Kidney epithelial cell (primary cell): ENCODE measurements at regions not wholly inside any gene's neighbourhood (a gene's known extent, or its start where the extent isn't known, plus 50 kb on each side); places are given as distances from the start of the nearest gene placed in this dataset.

Experiments
- DNase-seq: peaks from one replicate; pipeline ENCODE4 v3.0.0-alpha.2; 2010; ENCODE audit warnings: low read depth
- H3K27me3 ChIP-seq: 2 replicates; pipeline ENCODE4 v1.6.0; 2011; ENCODE audit warnings: low read length; ENCODE audit not compliant: control insufficient read depth, insufficient read depth
- H3K36me3 ChIP-seq: 2 replicates; pipeline ENCODE4 v1.5.1; 2011; ENCODE audit warnings: low read length; ENCODE audit not compliant: control insufficient read depth, insufficient read depth
- H3K4me3 ChIP-seq: 2 replicates; pipeline ENCODE4 v1.5.1; 2011; ENCODE audit warnings: low read depth, mild to moderate bottlenecking, control low read depth, low read length
- TF ChIP-seq, protein P1 (sequence below): IDR thresholded peaks from 2 replicates; pipeline ENCODE4 v1.5.1; 2011; ENCODE audit warnings: mild to moderate bottlenecking, moderate library complexity, low read length, control low read depth, inconsistent platforms; ENCODE audit not compliant: insufficient read depth, poor library complexity, severe bottlenecking

DNA sequence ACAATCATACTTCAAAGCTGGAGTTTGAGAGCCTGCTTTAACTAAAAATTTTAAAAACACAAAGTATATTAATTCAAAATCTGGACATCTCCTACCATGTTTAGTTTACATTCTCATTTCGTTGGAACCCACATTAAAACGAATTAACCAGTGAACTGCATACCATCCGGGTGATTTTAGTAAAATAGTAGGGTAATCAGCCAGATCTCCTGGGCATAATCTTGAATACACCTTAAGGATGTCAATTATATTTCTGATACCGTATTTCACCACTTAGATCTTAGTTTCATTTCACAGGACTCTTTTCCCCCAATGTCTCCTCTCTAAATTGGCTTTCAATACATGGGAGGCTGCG, 175.6 kb upstream of the PFKP start:
- no peak for DNase-seq
- H3K27me3 ChIP-seq, result no peaks in the 10 kb centered on the region

DNA sequence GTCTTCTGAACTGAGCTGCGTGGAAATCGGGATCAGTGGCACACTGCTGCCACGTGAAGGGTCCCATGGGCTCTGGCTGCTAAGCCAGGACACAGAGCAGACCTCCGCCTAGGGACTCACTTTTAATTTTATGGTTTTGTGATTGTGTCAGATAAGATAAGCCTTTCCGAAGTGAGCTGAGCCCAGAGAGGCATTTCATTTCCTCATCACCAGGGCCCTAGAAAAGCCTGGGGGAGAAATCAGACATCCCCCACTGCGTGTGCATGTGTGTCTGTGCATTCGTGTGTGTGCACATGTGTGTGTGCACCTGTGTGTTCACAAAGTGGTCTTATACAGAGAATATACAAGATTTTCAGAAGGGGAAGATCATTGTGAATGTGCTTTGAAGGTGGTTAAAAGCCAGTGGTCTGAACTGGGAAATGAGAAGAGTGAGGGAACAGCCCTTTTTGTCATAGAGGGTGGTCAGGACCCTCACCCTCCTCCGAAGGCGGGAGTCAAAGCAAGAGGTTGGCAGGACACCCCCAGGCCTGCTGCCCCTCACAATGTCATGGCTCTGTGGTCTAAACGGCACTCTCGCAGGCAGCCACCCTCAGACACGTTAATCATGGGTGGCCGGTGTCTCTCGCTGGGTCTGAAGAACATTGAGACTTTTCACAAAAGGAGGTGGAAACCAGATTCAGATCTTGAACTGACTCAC, 176.1 kb upstream of the PFKP start:
- no peak overlapping the region for H3K4me3 ChIP-seq
- TF ChIP-seq, protein P1, sequence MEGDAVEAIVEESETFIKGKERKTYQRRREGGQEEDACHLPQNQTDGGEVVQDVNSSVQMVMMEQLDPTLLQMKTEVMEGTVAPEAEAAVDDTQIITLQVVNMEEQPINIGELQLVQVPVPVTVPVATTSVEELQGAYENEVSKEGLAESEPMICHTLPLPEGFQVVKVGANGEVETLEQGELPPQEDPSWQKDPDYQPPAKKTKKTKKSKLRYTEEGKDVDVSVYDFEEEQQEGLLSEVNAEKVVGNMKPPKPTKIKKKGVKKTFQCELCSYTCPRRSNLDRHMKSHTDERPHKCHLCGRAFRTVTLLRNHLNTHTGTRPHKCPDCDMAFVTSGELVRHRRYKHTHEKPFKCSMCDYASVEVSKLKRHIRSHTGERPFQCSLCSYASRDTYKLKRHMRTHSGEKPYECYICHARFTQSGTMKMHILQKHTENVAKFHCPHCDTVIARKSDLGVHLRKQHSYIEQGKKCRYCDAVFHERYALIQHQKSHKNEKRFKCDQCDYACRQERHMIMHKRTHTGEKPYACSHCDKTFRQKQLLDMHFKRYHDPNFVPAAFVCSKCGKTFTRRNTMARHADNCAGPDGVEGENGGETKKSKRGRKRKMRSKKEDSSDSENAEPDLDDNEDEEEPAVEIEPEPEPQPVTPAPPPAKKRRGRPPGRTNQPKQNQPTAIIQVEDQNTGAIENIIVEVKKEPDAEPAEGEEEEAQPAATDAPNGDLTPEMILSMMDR, result no peak
- H3K36me3 ChIP-seq, result no peaks in the 10 kb centered on the region
- DNase-seq, result no peak
- H3K27me3 ChIP-seq, result no peaks in the 10 kb centered on the region

More for the DNA sequence above, 175.6 kb upstream of the PFKP start:
- no peak overlapping the region for H3K4me3 ChIP-seq
- H3K36me3 ChIP-seq, result no peaks in the 10 kb centered on the region
- TF ChIP-seq, protein P1, result no peak

DNA sequence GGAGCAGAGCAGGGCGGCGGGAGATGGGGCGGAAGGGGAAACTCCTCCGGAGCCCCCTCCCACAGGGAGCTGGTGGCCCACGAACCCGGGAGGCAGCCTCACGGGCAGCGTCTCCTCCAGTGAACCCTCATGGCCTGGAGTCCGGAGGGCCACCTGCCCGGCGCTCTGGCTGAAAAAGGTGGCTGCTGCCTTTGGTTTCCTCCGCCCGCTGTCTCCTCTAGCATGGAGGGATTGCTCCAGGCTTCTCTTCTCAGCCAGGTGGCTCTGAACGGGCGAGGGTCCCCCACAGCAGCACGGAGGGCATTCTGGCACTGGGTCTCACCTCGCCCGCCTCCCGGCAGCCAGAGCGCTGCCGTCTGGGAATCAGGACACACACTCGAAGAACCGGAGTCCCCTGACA, 177.3 kb upstream of the PFKP start:
- no peak for DNase-seq
- Histone ChIP-seq H3K4me3 (no peak overlapping the region), H3K27me3 (no peaks in the 10 kb centered on the region), H3K36me3 (no peaks in the 10 kb centered on the region)
- TF ChIP-seq, protein P1, result no peak

DNA sequence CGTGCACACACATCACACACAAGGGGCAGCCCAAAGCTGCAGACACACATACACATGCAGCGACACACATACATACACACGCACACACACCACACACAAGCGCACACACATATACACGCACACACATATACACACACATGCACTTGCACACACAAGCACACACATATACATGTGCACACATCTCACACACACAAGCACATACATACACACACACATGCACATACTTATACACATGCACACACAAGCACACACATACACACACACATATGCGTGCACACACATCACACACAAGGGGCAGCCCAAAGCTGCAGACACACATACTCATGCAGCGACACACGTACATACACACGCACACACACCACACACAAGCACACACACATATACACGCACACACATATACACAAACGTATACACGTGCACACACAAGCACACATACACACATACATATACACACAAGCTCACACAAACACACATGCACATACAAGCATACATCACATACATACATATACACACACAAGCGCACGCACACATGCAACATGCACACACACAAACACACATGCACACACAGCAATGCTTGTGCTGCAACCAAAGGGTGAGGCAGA, 178.8 kb upstream of the PFKP start:
- Histone ChIP-seq H3K27me3 (no peaks in the 10 kb centered on the region), H3K4me3 (no peak overlapping the region), H3K36me3 (no peaks in the 10 kb centered on the region)
- TF ChIP-seq, protein P1, result no peak
- no peak for DNase-seq

DNA sequence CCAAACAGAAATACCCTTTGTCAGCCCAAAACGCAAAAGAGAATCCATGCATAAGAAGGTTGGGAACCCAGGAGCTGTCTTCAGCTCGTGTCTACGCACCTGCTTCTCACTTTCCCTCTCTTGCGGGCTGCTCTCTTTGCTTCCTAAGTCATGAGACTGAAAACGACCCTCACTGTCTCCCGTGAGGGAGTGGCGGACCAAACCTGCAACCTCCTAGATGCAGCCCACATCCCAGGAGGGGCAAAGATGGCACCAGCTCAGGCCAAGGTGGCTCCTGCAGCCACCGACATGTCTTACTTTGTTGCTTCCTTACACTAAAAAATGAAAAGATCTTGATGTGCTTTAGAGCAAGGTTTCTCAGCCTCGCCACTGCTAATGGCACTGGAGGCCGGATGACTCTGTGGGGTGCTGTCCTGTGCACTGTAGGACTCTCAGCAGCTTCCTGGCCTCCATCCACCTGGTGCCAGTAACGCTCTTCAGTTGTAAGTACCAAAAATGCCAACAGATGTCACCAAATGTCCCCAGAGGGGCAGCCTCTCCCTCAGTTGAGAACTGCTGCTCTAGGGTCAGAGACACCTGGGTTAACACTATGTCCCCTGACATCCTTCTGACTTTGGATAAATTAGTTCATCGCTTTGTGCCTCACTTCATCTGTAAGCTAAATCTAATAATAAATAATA, 179.8 kb upstream of the PFKP start:
- TF ChIP-seq, protein P1, result no peak

More for the DNA sequence above, 179.8 kb upstream of the PFKP start:
- Histone ChIP-seq H3K27me3 (no peaks in the 10 kb centered on the region), H3K36me3 (no peaks in the 10 kb centered on the region), H3K4me3 (no peak overlapping the region)
- no peak for DNase-seq
